Esophagus squamous epithelium (tissue), 5 donors: ENCODE measurements at regions not wholly inside any gene's neighbourhood (a gene's known extent, or its start where the extent isn't known, plus 50 kb on each side); places are given as distances from the start of the nearest gene placed in this dataset.

Experiments
- DNase-seq: peaks from one replicate; lab custom pipeline; 2025; lab: John Stamatoyannopoulos, UW
- H3K27ac ChIP-seq, 4 donors: fragments of 200-600 bp; sonication (generic); one replicate each; pipeline ENCODE4 v1.5.1; 2016 to 2019; ENCODE audit warnings: mild to moderate bottlenecking in 1 of 4
- H3K27me3 ChIP-seq, 4 donors: fragments of 200-600 bp; sonication (generic); 1 replicate in 3 of 4; 2 replicates in 1 of 4; pipeline versions ENCODE4 v1.5.1 to v1.6.0; 2017 to 2021; ENCODE audit warnings: antibody characterized with exemption in 1 of 4
- H3K36me3 ChIP-seq, 3 donors: fragments of 200-600 bp; sonication (generic); one replicate each; pipeline ENCODE4 v1.5.1; 2016 to 2019
- H3K4me1 ChIP-seq, 3 donors: fragments of 200-600 bp; sonication (generic); one replicate each; pipeline ENCODE4 v1.5.1; 2017 to 2019
- H3K4me3 ChIP-seq, 4 donors: fragments of 200-600 bp; sonication (generic); 1 replicate in 3 of 4; 2 replicates in 1 of 4; pipeline ENCODE4 v1.5.1; 2016 to 2019; ENCODE audit warnings: mild to moderate bottlenecking in 2 of 4, moderate library complexity in 1 of 4
- H3K9me3 ChIP-seq, 3 donors: fragments of 200-600 bp; sonication (generic); one replicate each; pipeline ENCODE4 v1.5.1; 2016 to 2019
- POLR2A ChIP-seq, 4 donors: fragments of 450-650 bp; IDR thresholded peaks; one replicate each; pipeline ENCODE4 v1.6.1; 2017; ENCODE audit warnings: antibody characterized with exemption in 4 of 4, mild to moderate bottlenecking in 4 of 4, moderate library complexity in 3 of 4
- WGBS, 2 donors: methylation state at CpG; one replicate each; pipeline ENCODE4 v1.1.5; 2018; 5-methylcytosine and 5-hydroxymethylcytosine counted together
- intact Hi-C: fragments of 100-400 bp; cut with DNase I; formaldehyde crosslinking; loops from one replicate; pipeline ENCODE4 v1.15.0; 2022
- TF ChIP-seq, protein P1 (sequence below), 6 experiments: fragments of 450-650 bp in 4 of 6; fragments of 200-600 bp in 2 of 6; sonication (generic) in 2 of 6; IDR thresholded peaks; one replicate each; pipeline ENCODE4 v1.5.1; 2016 to 2019; ENCODE audit warnings: antibody characterized with exemption in 6 of 6, mild to moderate bottlenecking in 4 of 6, moderate library complexity in 4 of 6
- donor health status: DM: yes; HTN: yes; CAD: no.

GRCh38 chr3:22284559-22284958 is 533.5 kb upstream of the ZNF385D start:
- no peak for DNase-seq
- 60 to 89% methylated on average over 1 of the region's 1 CpG for WGBS, 2 donors
- no peak for TF ChIP-seq POLR2A (IDR thresholded peaks at IDR 0.05)
- TF ChIP-seq, protein P1, sequence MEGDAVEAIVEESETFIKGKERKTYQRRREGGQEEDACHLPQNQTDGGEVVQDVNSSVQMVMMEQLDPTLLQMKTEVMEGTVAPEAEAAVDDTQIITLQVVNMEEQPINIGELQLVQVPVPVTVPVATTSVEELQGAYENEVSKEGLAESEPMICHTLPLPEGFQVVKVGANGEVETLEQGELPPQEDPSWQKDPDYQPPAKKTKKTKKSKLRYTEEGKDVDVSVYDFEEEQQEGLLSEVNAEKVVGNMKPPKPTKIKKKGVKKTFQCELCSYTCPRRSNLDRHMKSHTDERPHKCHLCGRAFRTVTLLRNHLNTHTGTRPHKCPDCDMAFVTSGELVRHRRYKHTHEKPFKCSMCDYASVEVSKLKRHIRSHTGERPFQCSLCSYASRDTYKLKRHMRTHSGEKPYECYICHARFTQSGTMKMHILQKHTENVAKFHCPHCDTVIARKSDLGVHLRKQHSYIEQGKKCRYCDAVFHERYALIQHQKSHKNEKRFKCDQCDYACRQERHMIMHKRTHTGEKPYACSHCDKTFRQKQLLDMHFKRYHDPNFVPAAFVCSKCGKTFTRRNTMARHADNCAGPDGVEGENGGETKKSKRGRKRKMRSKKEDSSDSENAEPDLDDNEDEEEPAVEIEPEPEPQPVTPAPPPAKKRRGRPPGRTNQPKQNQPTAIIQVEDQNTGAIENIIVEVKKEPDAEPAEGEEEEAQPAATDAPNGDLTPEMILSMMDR (IDR thresholded peaks at IDR 0.05), result no peak
- no peaks in the 10 kb centered on the region for H3K9me3 ChIP-seq
- no peaks in the 10 kb centered on the region for H3K27me3 ChIP-seq
- H3K4me1 ChIP-seq, result no peaks in the 10 kb centered on the region
- no peak overlapping the region for H3K27ac ChIP-seq
- no peak overlapping the region for H3K4me3 ChIP-seq
- intact Hi-C loops, result no loop called here
- H3K36me3 ChIP-seq, result no peaks in the 10 kb centered on the region

GRCh38 chr3:22288756-22289155 is 537.7 kb upstream of the ZNF385D start:
- intact Hi-C loops, result no loop called here
- H3K36me3 ChIP-seq, result no peaks in the 10 kb centered on the region
- no peaks in the 10 kb centered on the region for H3K27me3 ChIP-seq
- H3K4me1 ChIP-seq, result no peaks in the 10 kb centered on the region
- WGBS, 2 donors, result 0 to 36% methylated on average over 1 of the region's 1 CpG
- H3K4me3 ChIP-seq, result no peak overlapping the region
- no peaks in the 10 kb centered on the region for H3K9me3 ChIP-seq
- TF ChIP-seq, protein P1 (IDR thresholded peaks at IDR 0.05), result no peak
- no peak for TF ChIP-seq POLR2A (IDR thresholded peaks at IDR 0.05)
- no peak for DNase-seq
- H3K27ac ChIP-seq, result no peak overlapping the region

GRCh38 chr3:22292681-22293080 is 541.7 kb upstream of the ZNF385D start:
- H3K4me1 ChIP-seq, result no peaks in the 10 kb centered on the region
- peaks cover 0 to 3% (median 0%) of the 10 kb centered on the region in 3 donors for H3K9me3 ChIP-seq
- no peaks in the 10 kb centered on the region for H3K27me3 ChIP-seq
- no peak for TF ChIP-seq POLR2A (IDR thresholded peaks at IDR 0.05)
- TF ChIP-seq, protein P1 (IDR thresholded peaks at IDR 0.05), result no peak
- no peak overlapping the region for H3K4me3 ChIP-seq
- intact Hi-C loops, result no loop called here
- no peak overlapping the region for H3K27ac ChIP-seq
- DNase-seq, result no peak
- no peaks in the 10 kb centered on the region for H3K36me3 ChIP-seq

DNA sequence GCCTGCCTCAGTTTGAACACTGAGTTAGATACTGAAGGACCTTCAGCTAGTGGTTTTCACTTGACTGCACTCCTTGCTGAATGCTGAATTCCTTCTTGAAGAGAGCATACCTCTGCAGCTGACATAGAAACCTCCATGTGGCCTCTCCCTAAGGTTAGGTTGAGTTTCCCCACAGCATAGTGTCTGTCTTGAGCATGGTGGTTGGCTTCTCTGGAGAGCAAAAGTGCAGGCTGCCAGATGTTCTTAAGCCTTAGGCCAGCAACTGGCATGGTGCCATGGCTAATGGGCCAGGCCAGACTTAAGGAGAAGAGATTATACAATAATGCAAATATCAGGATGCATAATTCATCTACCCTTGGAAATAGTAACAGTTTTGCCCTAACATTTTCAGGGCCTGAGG is 545.6 kb upstream of the ZNF385D start:
- Histone ChIP-seq H3K27me3 (no peaks in the 10 kb centered on the region), H3K9me3 (peaks cover 0 to 3% (median 0%) of the 10 kb centered on the region in 3 donors), H3K4me1 (no peaks in the 10 kb centered on the region), H3K4me3 (no peak overlapping the region), H3K27ac (no peak overlapping the region), H3K36me3 (no peaks in the 10 kb centered on the region)
- TF ChIP-seq, protein P1 (IDR thresholded peaks at IDR 0.05), result no peak
- no peak for TF ChIP-seq POLR2A (IDR thresholded peaks at IDR 0.05)
- intact Hi-C loops, result no loop called here
- DNase-seq, result no peak

DNA sequence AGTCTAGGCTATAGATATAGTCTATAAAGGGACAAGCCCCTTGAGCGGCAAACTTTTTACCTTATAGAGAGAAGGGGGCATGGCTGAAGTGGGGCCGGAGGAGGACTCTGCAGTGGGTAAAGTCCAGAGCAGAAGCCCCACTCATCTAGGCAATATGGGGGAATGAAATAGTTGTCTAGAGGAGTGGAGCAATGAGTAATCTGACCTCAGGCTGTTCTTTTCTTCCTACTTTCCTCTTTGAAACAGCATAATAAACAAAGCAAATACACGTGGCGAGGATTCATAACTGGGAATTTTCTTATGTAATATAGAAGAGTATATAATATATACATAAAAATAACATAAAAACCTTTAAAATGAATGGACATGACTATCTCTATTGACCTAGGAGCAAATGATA is 546.4 kb upstream of the ZNF385D start:
- H3K4me1 ChIP-seq, result no peaks in the 10 kb centered on the region

More for the DNA sequence above, 546.4 kb upstream of the ZNF385D start:
- Histone ChIP-seq H3K36me3 (no peaks in the 10 kb centered on the region), H3K27ac (no peak overlapping the region), H3K9me3 (peaks cover 0 to 3% (median 0%) of the 10 kb centered on the region in 3 donors), H3K27me3 (no peaks in the 10 kb centered on the region), H3K4me3 (no peak overlapping the region)
- TF ChIP-seq, protein P1 (IDR thresholded peaks at IDR 0.05), result no peak
- no peak for TF ChIP-seq POLR2A (IDR thresholded peaks at IDR 0.05)
- intact Hi-C loops, result no loop called here
- 75 to 80% methylated on average over 4 of the region's 4 CpGs for WGBS, 2 donors
- DNase-seq, result no peak
